ENCODE measurements at regions not wholly inside any gene's neighbourhood (a gene's known extent, or its start where the extent isn't known, plus 50 kb on each side); places are given as distances from the start of the nearest gene placed in this dataset.

DNA sequence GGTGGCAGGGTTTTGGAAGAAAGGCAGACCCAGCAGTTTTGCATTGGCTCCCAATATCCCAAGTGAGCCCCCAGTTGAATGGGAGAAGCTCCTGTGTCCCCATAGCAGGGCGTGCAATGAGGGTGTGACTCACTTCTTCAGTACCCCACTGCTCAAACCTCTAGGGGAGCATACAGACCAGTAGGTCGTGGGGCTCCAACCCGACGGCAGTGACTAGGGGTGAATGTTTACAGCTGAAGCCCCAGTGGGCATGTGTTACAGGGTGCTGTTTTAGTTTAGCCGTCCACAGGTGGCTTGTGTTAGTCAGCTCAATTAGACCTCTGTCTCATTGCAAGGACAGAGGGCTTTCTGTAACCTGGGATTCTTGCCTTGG, 564.5 kb upstream of the CNTN5 start:
- ATAC-seq (ENCODE audit: low read depth) (no peak), DNase-seq (no peak)
- Histone ChIP-seq H2BK15ac (ENCODE audit: low read depth, low read length) (no peak overlapping the region), H4K5ac (ENCODE audit: low read depth, low read length) (no peak overlapping the region), H3K9ac (ENCODE audit: low read depth, low read length) (no peak overlapping the region), H2BK20ac (ENCODE audit: low read depth, low read length) (no peak overlapping the region), H4K91ac (ENCODE audit: insufficient read depth, low read depth, low read length) (no peak overlapping the region), H3K4me1 (ENCODE audit: control insufficient read depth, insufficient read depth, low read length) (no peaks in the 10 kb centered on the region), H3K4me2 (ENCODE audit: low read depth, low read length) (no peak overlapping the region), H3K14ac (replicated peaks; ENCODE audit: low read depth, low read length) (no peak overlapping the region), H3K56ac (ENCODE audit: extremely low read depth, insufficient read depth, low read length) (no peak overlapping the region), H2BK120ac (ENCODE audit: low read depth, low read length) (no peak overlapping the region), H3K36me3 (ENCODE audit: control insufficient read depth, insufficient read depth, low read length) (no peaks in the 10 kb centered on the region), H3K9me1 (ENCODE audit: insufficient read depth, low read length) (no peaks in the 10 kb centered on the region), H3K27ac (ENCODE audit: insufficient read depth, low read length) (no peak overlapping the region), H3K27me3 (ENCODE audit: control insufficient read depth, insufficient read depth, low read length) (no peaks in the 10 kb centered on the region), H4K8ac (ENCODE audit: low read depth in 2 of 2, low read length in 2 of 2) (no peak overlapping the region), H4K20me1 (ENCODE audit: insufficient read depth, low read length) (no peaks in the 10 kb centered on the region), H2AK9ac (replicated peaks; ENCODE audit: low read depth, low read length, poor library complexity) (no peak overlapping the region), H3K4ac (ENCODE audit: low read depth, low read length) (no peak overlapping the region), H3K9me3 (ENCODE audit: control insufficient read depth, insufficient read depth, low read length) (peaks cover 25% of the 10 kb centered on the region), H3K79me1 (ENCODE audit: low read depth in 1 of 2, low read length in 2 of 2) (no peaks in the 10 kb centered on the region), H3K18ac (ENCODE audit: low read depth, low read length) (no peak overlapping the region), H2AFZ (replicated peaks; ENCODE audit: low read length, poor library complexity) (no peak overlapping the region), H2AK5ac (ENCODE audit: low read depth, low read length) (no peak overlapping the region), H3K23ac (ENCODE audit: low read depth, low read length) (no peak overlapping the region), H3K4me3 (ENCODE audit: insufficient read depth, low read depth, low read length) (no peak overlapping the region), H2BK5ac (ENCODE audit: low read depth, low read length, poor library complexity, severe bottlenecking) (no peak overlapping the region)
- dilution Hi-C loops (cut with HindIII; ENCODE audit: low sequenced_read_pairs, unreplicated experiment) (no loop called here), intact Hi-C loops (cut with micrococcal nuclease) (no loop called here), in situ Hi-C loops (cut with MboI; ENCODE audit: low sequenced_read_pairs) (no loop called here)
- POLR2A ChIA-PET (ENCODE audit: unreplicated experiment) = no interaction called here
- CTCF ChIA-PET = no interaction called here
- no TSS peak for BruUV-seq (replicated peaks)
- WGBS, 2 experiments (ENCODE audit: extremely low coverage in 2 of 2, insufficient read length in 1 of 2) = no CpG with 5 or more reads among the region's 5 CpGs
- TF ChIP-seq FOS (IDR thresholded peaks at IDR 0.05; ENCODE audit: low read depth, low read length) (no peak), NFE2L2 (IDR thresholded peaks at IDR 0.05; ENCODE audit: low read depth, low read length) (no peak), MAFK (IDR thresholded peaks at IDR 0.05; ENCODE audit: low read depth, low read length) (no peak), POLR2A (IDR thresholded peaks at IDR 0.05; ENCODE audit: low read depth, low read length) (no peak), SMC3 (IDR thresholded peaks at IDR 0.05; ENCODE audit: low read depth, low read length) (no peak), MXI1 (IDR thresholded peaks at IDR 0.05; ENCODE audit: borderline replicate concordance, low read depth, low read length) (no peak), MAZ (IDR thresholded peaks at IDR 0.05; ENCODE audit: borderline replicate concordance, low read depth, low read length) (no peak), RAD21 (IDR thresholded peaks at IDR 0.05; ENCODE audit: low read length) (no peak)
- TF ChIP-seq, protein P1, sequence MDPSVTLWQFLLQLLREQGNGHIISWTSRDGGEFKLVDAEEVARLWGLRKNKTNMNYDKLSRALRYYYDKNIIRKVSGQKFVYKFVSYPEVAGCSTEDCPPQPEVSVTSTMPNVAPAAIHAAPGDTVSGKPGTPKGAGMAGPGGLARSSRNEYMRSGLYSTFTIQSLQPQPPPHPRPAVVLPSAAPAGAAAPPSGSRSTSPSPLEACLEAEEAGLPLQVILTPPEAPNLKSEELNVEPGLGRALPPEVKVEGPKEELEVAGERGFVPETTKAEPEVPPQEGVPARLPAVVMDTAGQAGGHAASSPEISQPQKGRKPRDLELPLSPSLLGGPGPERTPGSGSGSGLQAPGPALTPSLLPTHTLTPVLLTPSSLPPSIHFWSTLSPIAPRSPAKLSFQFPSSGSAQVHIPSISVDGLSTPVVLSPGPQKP (IDR thresholded peaks at IDR 0.05; ENCODE audit: borderline replicate concordance, low read depth, low read length) = no peak

Measured in IMR-90 (cell line).